Heart left ventricle (tissue), 16 donors: ENCODE measurements at regions not wholly inside any gene's neighbourhood (a gene's known extent, or its start where the extent isn't known, plus 50 kb on each side); places are given as distances from the start of the nearest gene placed in this dataset.

Experiments
- ATAC-seq, 4 donors: fragments of 200-7000 bp; cut with Tn5 transposase; one replicate each; pipeline ENCODE4 v1.9.1; 2020 to 2022; ENCODE audit warnings: moderate library complexity in 4 of 4, mild to moderate bottlenecking in 3 of 4, moderate number of reproducible peaks in 1 of 4
- DNase-seq, 5 donors: peaks; one replicate each; pipeline ENCODE4 v3.0.0-alpha.2; 2020
- H3K27ac ChIP-seq, 12 donors: fragments of 200-600 bp; sonication (generic) in 4 of 12; one replicate each; pipeline versions ENCODE4 v1.5.0 to v1.8.0; 2016 to 2022; ENCODE audit warnings: mild to moderate bottlenecking in 2 of 12
- H3K27me3 ChIP-seq, 9 donors: fragments of 200-600 bp; sonication (generic) in 2 of 9; one replicate each; pipeline versions ENCODE4 v1.5.1 to v1.8.0; 2016 to 2022; ENCODE audit warnings: mild to moderate bottlenecking in 3 of 9
- H3K36me3 ChIP-seq, 9 donors: fragments of 200-600 bp; sonication (generic) in 2 of 9; one replicate each; pipeline versions ENCODE4 v1.5.0 to v1.8.0; 2018 to 2022; ENCODE audit warnings: mild to moderate bottlenecking in 2 of 9
- H3K4me1 ChIP-seq, 12 donors: fragments of 200-600 bp; sonication (generic) in 4 of 12; one replicate each; pipeline versions ENCODE4 v1.5.0 to v1.8.0; 2016 to 2022; ENCODE audit warnings: mild to moderate bottlenecking in 3 of 12
- H3K4me3 ChIP-seq, 12 donors: fragments of 200-600 bp; sonication (generic) in 4 of 12; one replicate each; pipeline versions ENCODE4 v1.5.0 to v1.8.0; 2017 to 2022; ENCODE audit warnings: mild to moderate bottlenecking in 9 of 12, moderate library complexity in 4 of 12
- H3K9me3 ChIP-seq, 12 donors: fragments of 200-600 bp; sonication (generic) in 4 of 12; one replicate each; pipeline versions ENCODE4 v1.5.0 to v1.8.0; 2016 to 2022; ENCODE audit warnings: mild to moderate bottlenecking in 1 of 12
- POLR2A ChIP-seq, 2 donors: fragments of 450-650 bp; IDR thresholded peaks; one replicate each; pipeline ENCODE4 v1.6.1; 2017; ENCODE audit warnings: antibody characterized with exemption in 2 of 2, mild to moderate bottlenecking in 2 of 2, moderate library complexity in 2 of 2
- WGBS, 4 donors: extraction: QIAGEN DNeasy Blood & Tissue Kit in 2 of 4; methylation state at CpG; one replicate each; pipeline versions ENCODE4 v1.1.5 to v1.1.7; 2013 to 2018; 5-methylcytosine and 5-hydroxymethylcytosine counted together
- intact Hi-C, 10 donors: fragments of 100-400 bp; cut with DNase I; formaldehyde crosslinking; loops; one replicate each; pipeline versions ENCODE4 v1.11.1 to v1.14.2; 2022
- TF ChIP-seq, protein P1 (sequence below), 12 donors: fragments of 200-600 bp; sonication (generic) in 4 of 12; IDR thresholded peaks; one replicate each; pipeline versions ENCODE4 v1.5.0 to v1.8.0; 2018 to 2022; ENCODE audit warnings: antibody characterized with exemption in 12 of 12, mild to moderate bottlenecking in 5 of 12
- donor health status: ischemic (EF 13 %, LVEDD 7.1; RV severe dilation, severe dysfunction).
- donor health status: healthy with polysubstance abuse.
- donor health status: DM: no; HTN: yes; CAD: no.
- donor health status: DM: no; HTN: no; CAD: no.
- donor health status: ischemic (EF 25% LVEDD 6.9; RV normal size, moderate dysfunction).
- donor health status: ischemic (EF 25% LVEDD 5.7; RV mildly dilated, moderate dysfunction).
- donor health status: healthy.
- donor health status: DM: yes; HTN: yes; CAD: no.
- donor health status: ischemic (EF 35%, LVEDD 5.7; RV mildly dilated, moderate dysfunction).
- donor health status: nonischemic (EF 11% LVEDD 7.7; RV severe dilation, severe dysfunction).
- donor health status: DM: yes; HTN: yes; CAD: no.
- donor health status: PGD.
- donor health status: ischemic (EF 29% LVEDD 5.4; RV normal size, mild dysfunction).
- donor health status: nonischemic (EF 23%, LVEDD 6.1; RV moderate dilation, normal function).

DNA sequence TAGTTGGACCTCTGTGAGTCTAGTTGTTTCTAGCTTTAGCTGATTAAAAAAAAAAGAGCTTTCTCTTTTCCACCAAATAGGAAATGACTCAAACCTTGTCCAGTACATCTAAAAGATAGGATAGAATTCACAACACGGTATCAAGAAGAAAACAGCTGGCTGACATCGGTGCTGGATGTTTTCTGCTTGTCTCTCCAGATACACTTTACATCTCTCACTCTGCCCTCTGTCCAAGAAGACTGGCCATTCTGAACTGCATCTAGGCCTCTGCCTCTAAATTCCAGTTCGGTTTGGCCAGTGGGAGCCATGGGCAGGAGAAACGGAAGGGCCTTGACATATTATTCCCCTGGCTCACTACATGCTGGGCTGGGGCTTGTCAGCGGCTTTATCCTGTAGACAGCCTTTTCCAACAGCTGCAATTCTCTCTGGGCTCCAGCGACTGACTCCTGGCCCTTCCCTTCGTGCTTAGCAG is 57.3 kb upstream of the SHISA3 start:
- peak; percentile 91 to 95 (median 93) for ATAC-seq
- intact Hi-C loops, result no loop called here

DNA sequence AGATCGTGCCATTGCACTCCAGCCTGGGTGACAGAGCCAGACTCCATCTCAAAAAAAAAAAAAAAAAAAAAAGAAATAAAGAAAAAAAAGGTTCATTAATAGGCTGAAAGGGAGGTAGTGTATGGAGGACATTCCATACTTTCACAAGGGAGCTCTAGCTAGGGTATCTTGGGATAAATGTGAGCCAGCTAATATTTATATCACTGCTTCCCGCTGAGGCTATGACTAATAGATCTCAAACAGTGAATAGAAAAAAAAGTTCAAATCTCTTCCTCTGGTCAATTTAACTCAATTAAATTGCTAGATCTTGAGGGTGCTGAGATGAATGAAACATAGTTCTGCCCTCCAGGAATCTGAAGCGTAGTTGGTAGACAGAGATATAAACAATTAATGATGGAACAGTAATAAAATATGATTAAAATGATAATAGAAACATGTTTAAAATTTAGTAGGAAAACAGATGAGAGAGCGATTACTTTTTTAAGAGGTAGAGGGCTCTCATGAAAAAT is 55.7 kb upstream of the SHISA3 start:
- H3K36me3 ChIP-seq, result no peaks in the 10 kb centered on the region
- intact Hi-C loops, result no loop called here
- DNase-seq (no peak), ATAC-seq (peak in 1 of 4 donors; percentile 40)
- peaks cover 0 to 28% (median 7%) of the 10 kb centered on the region in 12 donors for H3K4me1 ChIP-seq
- H3K4me3 ChIP-seq, result no peak overlapping the region
- TF ChIP-seq POLR2A (IDR thresholded peaks at IDR 0.05), result no peak
- TF ChIP-seq, protein P1, sequence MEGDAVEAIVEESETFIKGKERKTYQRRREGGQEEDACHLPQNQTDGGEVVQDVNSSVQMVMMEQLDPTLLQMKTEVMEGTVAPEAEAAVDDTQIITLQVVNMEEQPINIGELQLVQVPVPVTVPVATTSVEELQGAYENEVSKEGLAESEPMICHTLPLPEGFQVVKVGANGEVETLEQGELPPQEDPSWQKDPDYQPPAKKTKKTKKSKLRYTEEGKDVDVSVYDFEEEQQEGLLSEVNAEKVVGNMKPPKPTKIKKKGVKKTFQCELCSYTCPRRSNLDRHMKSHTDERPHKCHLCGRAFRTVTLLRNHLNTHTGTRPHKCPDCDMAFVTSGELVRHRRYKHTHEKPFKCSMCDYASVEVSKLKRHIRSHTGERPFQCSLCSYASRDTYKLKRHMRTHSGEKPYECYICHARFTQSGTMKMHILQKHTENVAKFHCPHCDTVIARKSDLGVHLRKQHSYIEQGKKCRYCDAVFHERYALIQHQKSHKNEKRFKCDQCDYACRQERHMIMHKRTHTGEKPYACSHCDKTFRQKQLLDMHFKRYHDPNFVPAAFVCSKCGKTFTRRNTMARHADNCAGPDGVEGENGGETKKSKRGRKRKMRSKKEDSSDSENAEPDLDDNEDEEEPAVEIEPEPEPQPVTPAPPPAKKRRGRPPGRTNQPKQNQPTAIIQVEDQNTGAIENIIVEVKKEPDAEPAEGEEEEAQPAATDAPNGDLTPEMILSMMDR (IDR thresholded peaks at IDR 0.05), result no peak
- no peaks in the 10 kb centered on the region for H3K9me3 ChIP-seq
- H3K27ac ChIP-seq, result peak overlapping the region in 1 of 12 donors; percentile 72
- 79 to 91% (median 87%) methylated on average over 4 of the region's 4 CpGs for WGBS, 4 donors
- H3K27me3 ChIP-seq, result no peaks in the 10 kb centered on the region

More for the DNA sequence above, 57.3 kb upstream of the SHISA3 start:
- peak overlapping the region; percentile 54 to 87 (median 71) for H3K27ac ChIP-seq
- 16 to 37% (median 27%) methylated on average over 7 of the region's 7 CpGs for WGBS, 4 donors
- DNase-seq, result peak; percentile 46 to 75 (median 68)
- no peaks in the 10 kb centered on the region for H3K36me3 ChIP-seq
- TF ChIP-seq, protein P1 (IDR thresholded peaks at IDR 0.05), result no peak
- TF ChIP-seq POLR2A (IDR thresholded peaks at IDR 0.05), result no peak
- no peaks in the 10 kb centered on the region for H3K9me3 ChIP-seq
- no peak overlapping the region for H3K4me3 ChIP-seq
- no peaks in the 10 kb centered on the region for H3K27me3 ChIP-seq
- peaks cover 0 to 28% (median 7%) of the 10 kb centered on the region in 12 donors for H3K4me1 ChIP-seq

DNA sequence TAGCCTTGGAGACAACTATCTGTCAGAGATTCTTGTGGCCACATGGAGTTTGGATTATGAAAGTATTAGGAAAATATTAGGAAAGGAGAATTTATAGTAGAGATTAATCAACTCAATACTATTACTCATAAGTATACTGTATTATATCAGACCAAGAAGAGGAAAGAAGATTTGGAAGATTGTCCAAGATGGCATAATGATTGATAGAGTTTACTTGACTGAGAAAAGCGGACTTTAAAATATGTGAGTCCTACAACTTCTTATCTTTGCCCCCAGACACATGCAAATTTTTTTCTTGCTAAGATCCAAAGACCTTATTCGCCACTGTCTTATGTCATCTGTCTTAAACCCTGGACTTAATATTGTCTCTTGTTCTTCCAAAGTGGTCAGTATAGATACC is 54.8 kb upstream of the SHISA3 start:
- peaks cover 0 to 28% (median 7%) of the 10 kb centered on the region in 12 donors for H3K4me1 ChIP-seq
- H3K27ac ChIP-seq, result no peak overlapping the region
- H3K27me3 ChIP-seq, result no peaks in the 10 kb centered on the region
- ATAC-seq, result no peak
- H3K4me3 ChIP-seq, result no peak overlapping the region
- WGBS, 4 donors, result 90 to 96% (median 94%) methylated on average over 2 of the region's 2 CpGs
- H3K36me3 ChIP-seq, result no peaks in the 10 kb centered on the region
- no peaks in the 10 kb centered on the region for H3K9me3 ChIP-seq
- TF ChIP-seq POLR2A (IDR thresholded peaks at IDR 0.05), result no peak
- TF ChIP-seq, protein P1 (IDR thresholded peaks at IDR 0.05), result no peak
- DNase-seq, result no peak
- intact Hi-C loops, result no loop called here

DNA sequence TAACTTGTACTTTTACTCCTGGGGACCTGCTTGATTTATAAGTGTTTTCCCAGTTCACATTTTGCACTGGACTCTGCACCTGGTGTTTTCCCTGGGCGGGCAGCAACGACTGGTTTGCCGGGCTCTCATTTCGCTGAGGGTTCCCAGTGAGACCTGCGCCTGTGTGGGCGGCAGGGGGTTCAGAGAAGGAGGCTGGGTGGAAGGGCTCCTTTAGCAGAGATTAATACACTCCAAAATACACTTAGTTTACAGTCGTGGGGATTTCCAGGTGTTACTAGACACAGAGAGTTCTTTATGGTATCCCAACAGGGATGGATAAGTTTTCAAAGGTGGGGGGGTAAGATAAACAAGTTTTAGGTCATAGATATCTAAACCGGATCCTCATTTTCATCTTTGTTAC is 53.0 kb upstream of the SHISA3 start:
- Histone ChIP-seq H3K27ac (no peak overlapping the region), H3K36me3 (no peaks in the 10 kb centered on the region), H3K4me3 (no peak overlapping the region), H3K4me1 (peaks cover 0 to 21% (median 9%) of the 10 kb centered on the region in 12 donors), H3K9me3 (no peaks in the 10 kb centered on the region), H3K27me3 (no peaks in the 10 kb centered on the region)
- intact Hi-C loops, result no loop called here
- 71 to 77% (median 74%) methylated on average over 8 of the region's 8 CpGs for WGBS, 4 donors
- ATAC-seq (no peak), DNase-seq (no peak)
- TF ChIP-seq POLR2A (IDR thresholded peaks at IDR 0.05), result no peak
- TF ChIP-seq, protein P1 (IDR thresholded peaks at IDR 0.05), result no peak
